Activated CD8-positive, alpha-beta memory T cell treated with anti-CD3 and anti-CD28 coated beads, Interleukin-2, amount 50 U/mL, for 1 hour (primary cell): ENCODE measurements at regions not wholly inside any gene's neighbourhood (a gene's known extent, or its start where the extent isn't known, plus 50 kb on each side); places are given as distances from the start of the nearest gene placed in this dataset.

Source experiments
- DNase-seq: peaks from one replicate; pipeline ENCODE4 v3.0.0-alpha.2; 2020; ENCODE audit errors: extremely low read depth

DNA sequence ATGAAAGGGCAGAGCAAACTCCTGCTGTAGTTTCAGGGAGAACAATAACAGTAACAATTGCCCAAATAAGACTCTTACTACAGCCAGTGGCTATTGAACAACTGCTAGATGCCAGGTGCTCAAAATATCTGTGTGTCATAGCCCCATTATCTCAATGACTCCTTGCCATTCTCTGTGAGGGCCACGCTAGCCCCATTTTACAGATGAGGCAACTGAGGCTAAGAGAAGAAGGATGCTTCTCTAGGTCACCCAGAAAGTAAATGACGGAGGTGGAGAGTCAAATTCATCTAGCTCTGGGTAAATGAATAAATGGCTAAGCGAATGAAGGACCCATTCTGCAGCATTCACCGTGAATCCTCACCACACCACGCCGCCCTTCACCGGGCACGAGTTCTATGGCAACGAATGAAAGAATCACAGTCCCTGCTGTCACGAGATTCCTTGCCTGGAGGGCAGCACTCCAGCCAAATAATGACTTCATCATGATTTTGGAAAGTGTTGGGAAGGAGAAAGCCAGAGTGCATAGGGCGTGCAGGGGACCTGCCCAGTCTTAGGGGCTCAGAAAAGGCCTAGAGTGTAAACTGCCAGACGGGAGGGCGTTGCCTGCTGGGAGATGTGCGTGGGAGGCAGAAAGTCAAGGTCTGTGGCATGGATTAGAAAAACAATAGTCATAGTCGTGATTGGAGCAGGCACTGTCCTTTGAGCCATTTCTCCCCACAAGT, 147.2 kb downstream of the C9orf50 start:
- DNase-seq = no peak

DNA sequence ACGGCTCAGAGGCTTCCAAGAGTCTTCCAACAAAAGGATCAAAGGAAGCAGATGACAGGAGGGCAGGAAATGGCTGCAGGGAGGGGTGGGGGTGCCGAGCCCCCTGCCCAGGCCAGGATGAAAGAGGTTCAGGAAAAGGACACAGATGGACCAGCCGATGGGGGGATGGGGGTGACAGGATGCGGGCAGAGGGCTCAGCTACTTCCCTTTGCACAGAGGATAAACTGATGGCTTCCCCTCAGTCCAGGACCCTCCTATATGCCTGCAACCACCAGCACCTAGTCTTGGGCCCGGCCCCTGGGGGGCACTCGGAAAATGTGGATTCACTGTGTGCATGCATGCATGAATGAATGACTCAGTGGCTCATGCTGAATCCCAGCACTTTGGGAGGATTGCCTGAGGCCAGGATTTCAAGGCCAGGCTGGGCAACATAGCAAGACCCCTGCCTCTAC, 148.2 kb downstream of the C9orf50 start:
- DNase-seq = no peak

DNA sequence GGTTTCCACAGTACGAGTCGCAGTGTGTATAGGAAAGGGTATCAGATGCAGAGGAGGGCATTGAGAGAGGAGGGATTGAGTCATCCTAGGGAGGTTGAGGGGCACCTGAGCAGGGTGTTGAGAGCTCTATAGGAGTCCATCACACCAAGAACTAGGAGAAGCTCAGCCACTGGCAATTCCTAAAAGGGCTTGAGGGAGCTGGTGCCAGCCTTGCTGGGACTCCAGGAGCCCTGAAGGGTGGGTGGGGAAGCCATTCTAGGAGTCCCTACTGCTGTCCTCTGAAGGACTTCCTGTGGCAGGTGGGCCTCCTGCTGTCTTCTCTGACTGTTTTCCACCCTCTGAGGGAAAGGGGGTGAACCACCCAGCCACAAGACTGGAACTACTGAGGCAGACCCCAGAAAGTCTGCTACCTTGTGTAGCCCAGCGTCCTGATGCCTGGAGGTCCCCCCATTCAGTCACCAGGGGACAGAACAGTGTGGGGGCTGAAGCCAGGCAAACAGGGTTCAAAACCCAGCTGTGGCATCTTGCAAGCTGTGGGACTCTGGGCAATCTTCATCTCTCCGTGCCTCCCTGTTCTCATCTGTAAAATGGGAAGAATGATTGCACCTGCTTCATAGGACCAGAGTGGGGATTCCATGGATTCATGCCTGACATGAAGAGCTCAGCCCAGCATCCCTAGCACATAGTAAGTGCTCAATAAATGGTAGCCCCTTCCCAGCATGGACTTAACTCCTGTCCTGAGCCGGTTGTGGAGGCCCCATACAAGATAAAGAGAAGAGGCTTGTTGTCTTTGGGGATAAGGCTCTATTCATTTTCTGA, 149.5 kb downstream of the C9orf50 start:
- no peak for DNase-seq

DNA sequence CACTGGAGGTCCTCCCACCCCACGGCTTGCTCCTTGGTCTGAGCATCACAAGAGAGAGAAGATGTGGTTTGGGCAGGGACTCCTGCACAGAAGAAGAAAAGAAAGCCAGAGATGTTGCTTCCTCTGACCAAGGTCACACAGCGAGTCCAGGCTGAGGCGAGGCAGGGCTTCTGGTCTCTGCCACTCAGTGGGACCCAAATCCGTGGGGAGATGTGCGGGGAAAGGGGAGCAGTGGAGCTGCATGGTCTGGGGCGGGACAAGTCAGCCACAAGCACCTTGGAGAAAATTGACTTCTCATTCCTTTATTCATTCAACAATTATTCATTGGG, 150.9 kb downstream of the C9orf50 start:
- no peak for DNase-seq

DNA sequence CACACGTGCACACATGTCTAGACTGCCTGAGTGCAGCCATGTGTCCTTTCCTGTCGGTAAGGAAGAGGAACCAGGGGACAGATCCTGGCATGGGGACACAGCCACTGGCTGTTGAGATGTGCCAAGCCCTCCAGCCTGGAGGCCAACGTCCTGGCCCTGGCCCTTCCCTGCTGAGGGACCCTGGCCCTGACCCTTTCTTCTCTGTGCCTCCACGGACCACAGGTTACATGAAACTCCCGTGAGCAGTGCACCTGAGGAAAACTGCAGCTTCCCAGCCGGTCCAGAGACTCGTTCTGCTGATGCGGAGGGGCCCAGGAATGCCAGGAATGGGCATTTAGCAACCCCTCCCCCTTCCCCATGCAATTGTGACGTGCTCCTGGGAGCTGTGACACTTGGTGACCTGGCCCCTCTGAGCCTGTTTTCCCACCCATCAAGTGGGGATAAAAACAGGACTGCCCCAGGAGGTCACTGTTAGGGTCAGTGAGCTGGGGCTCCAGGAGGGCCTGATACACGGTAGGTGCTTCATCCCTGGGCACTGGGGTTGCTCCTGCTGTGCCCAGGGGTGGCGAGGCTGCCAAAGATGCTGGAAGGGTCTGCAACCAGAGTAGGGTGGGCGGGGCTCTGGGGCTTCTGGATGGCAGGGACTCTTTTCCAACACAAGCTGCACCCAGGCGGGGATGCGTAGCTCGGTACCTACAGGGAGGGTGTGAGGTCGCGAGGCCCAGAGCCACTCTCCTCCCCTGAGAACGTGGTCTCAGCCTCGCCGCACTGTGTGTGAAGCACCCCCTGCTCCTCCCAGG, 151.5 kb downstream of the C9orf50 start:
- DNase-seq = no peak

DNA sequence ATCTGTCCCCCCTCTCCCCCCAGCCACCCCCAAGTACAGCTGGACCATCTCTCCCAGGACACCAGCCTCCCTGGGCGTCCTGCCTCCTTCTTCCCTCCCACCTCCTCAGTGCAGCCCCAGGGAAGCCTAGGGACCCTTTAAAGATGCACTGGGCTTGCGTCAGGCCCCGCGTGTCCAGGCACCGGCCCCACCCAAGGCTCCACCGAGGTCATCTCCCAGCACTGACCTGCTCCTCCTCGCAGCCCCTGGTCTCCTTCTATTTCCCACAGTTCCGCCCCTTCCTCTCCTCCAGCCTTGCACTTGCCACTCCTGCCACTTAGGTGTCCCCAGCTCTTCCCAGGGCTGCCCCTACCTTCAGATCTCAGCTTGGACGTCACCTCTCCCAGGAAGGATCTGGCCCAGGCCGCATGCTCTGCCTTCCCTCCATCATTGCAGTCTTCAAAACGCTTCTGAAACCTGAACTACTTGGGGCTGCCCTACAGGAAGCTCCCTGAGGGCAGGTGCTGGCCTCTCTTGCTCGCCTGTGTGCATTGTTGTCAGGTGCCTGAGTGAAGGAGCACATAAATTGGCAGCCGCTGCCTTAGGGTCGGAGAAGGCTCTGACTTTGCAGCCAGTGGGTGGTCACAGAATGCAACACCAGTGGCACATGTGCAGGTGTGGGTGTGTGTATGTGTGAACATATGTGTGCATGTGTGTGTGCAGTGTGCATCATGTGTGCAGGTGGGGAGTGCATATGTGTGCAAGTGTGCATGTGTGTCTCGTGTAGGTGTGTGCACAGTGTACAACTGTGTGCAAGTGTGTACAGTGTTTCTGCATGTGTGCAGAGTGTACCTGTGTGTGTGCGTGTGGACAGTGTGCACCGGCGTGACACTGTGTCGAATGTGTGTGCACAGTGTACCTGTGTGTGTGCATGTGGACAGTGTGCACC, 152.9 kb downstream of the C9orf50 start:
- no peak for DNase-seq

DNA sequence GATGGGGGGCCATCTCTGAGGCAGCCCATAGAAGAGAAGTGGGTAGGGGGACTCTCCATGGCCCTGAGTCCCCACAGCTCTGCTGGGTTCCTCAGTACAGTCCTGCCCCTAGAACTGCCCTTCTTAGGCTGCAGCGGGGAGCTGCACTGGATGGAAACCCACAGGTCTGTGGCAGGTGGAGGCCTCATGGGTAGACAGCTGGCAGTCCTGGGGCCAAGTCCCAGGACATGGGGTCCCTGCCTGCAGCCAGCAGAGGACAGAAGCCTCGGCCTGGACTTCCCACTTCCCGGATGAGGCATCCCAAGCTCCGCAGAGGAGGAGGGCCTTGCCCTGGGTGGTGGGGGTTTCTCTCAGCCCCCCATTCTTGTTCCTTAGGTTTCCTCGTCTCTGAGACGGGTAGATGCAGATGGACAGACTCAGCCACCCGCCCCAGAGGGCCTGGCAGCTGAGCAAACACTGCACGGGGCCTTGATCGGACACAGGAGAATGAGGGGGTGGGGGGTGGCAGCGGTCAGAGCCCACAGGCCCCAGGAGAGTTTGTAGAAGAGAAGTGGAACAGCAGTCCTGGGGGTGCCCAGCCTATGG, 153.8 kb downstream of the C9orf50 start:
- no peak for DNase-seq

DNA sequence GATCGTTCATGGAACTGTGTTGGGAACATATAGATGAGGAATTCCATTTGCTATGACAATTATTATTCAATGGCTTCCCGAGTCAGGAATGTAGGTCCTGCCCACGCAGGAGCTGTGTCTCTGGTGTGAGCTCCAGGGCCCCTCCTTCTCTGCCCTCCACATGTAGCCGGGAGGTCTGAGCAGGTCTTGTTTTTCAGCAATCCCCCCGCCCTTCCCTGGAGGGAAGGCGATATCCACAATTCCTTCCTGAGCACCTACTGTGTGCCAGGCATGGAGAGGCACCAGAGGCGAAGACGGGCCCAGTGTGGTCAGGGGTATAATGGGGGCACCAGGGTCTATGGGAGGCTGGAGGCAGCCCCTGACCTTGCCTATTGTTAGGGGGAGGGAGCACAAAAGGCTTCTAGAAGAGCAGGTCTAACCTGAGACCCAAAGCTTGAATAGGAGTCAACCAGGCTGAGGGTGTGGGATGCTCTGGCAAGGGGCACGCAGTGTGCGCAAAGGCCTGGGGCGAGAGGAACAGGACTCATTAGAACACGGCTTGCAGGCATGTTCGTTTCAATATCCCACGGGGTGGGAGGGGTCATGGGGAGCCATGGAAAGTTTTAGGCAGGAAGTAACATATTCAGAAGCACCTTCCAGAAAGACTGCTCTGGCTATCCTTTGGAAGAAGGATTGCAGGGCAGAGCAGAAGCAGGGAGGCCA, 154.9 kb downstream of the C9orf50 start:
- no peak for DNase-seq

DNA sequence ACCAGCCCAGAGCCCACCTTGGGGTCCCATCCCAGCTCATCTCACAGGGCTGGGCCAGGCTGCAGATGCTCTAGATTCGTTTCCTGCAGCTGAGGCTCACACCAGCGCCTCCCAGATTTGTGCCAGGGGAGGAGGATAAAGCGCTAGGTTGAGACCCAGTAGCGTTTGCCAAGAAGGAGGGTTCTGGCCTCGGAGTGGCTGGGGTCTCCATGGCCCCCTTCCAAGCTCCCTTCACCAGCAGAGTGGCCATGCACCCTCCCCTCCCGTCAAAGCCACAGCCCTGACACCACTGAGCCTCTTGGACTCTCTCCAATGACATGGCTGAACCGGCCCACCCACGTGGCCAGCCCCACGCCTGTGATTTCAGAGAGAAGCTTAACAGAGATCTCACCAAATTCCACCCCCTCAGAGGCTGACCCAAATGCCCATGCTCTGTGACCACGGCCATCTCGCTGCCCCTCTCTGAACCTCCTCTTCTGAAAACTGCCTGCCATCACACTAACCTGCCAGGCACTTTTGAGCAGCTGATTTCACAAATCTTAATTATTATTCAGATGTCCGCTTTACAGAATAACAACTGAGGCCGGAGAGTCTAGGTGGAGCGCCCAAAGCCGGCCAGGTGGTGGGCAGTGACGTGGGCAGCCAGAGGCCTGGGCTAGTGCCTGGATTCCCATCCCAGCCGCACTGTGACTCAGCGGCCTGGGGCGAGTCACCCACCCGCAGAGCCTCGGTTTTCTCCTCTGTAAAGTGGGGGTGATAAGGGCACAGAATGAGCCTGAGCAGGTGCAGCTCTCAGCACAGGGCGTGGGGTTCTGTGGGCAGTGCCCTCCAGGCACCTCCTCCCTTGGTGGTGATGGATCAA, 155.7 kb downstream of the C9orf50 start:
- DNase-seq = no peak

DNA sequence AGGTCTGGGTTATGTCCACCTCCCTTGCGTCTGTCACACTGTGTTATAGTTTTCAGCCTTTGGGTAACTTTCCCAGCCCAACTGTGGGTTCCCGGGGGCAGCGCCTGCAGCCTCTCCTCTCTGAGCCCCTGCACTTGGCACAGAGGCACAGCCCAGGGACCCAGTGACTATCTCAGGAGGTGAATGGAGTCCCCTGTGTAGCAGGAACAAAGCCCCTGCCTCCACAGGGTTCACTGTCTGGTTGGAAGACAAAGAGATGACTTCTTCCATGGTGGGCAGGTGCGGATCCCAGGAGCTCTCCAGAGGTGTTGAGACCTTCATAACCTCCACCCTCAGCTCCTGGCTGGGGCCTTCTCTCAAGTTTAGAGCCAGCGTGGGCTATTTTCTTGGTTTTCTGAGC, 156.9 kb downstream of the C9orf50 start:
- DNase-seq = no peak

DNA sequence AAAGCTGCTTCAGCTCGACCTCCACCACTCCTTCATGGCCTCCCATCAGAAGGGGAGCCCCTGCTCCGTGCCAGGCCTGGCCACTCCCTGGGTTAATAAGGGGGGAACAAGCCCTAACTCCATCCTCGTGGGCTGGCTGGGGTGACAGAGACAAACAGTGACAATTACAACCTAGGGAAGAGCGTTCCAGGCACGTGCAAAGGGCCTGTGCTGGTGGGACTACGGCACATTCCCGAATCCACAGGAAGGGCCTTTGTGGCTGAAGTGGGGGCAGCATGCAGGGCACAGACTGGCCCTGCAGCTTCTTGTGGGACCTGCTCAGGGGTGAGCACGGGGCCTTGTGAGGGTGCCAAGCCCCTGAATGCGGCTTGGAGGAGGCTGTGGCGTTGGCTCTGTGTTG, 157.4 kb downstream of the C9orf50 start:
- DNase-seq = no peak

DNA sequence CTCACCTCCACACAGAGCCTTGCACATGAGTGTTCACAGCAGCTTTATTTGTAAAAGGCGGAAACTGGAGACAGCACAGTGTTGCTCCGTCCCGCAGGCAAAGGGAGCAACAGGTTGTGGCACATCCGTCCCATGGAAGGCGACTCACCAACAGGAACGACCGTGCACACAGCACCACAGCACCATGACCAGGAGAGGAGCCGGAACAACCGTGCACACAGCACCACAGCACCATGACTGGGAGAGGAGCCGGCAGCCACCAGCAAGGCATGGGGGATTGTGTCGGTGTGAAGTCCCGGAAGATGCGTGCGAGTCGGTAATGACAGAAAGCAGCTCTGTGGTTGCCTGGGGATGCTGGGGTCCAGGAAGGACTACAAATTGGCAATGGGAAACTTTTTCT, 158.5 kb downstream of the C9orf50 start:
- no peak for DNase-seq

DNA sequence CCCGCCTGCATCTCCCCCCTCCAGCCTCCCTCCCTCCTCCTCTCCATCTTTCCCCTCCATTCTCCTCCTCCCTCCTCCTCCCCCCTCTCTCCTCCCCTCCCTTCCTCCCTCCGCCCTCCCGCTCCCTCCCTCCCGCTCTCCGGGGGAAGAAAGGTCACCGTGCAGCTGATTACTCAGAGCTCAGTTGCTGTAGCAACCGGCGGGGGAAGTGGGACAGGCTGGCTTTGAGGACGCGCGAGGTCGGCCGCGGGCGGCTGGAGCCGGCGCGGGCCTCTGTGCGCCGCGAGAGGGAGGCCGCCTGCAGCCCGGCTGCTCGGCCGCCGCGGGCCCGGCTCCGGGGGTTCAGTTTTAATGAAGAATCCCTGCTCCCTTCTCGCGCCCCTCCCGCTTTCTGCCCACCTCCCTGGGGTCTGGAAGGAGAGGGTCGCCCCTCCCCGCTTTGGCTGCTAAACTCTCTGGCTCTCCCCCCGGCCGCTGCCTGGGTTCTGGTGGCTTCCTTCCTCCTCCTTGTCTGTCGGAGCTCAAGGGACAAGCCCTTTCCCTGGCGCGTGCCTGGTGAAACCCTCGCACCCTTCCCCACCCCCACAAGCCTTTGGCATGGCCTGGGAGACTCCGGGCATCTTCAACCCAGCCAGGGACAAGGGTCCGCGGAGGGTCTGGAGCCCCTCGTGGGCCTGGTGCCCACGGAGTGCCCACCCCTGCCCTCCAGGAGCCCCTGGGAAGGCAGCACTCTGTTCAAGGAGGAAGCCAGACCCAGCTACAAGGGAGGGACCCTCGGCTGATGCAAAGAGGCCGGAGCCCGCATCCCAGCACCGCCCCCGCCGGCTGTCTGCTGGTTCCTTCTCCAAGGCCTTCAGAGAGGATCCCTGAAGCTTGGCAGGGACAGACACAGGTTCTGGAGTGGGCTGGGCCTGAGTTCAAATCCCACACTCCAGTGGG, 160.3 kb downstream of the C9orf50 start:
- peak; percentile 82 for DNase-seq

DNA sequence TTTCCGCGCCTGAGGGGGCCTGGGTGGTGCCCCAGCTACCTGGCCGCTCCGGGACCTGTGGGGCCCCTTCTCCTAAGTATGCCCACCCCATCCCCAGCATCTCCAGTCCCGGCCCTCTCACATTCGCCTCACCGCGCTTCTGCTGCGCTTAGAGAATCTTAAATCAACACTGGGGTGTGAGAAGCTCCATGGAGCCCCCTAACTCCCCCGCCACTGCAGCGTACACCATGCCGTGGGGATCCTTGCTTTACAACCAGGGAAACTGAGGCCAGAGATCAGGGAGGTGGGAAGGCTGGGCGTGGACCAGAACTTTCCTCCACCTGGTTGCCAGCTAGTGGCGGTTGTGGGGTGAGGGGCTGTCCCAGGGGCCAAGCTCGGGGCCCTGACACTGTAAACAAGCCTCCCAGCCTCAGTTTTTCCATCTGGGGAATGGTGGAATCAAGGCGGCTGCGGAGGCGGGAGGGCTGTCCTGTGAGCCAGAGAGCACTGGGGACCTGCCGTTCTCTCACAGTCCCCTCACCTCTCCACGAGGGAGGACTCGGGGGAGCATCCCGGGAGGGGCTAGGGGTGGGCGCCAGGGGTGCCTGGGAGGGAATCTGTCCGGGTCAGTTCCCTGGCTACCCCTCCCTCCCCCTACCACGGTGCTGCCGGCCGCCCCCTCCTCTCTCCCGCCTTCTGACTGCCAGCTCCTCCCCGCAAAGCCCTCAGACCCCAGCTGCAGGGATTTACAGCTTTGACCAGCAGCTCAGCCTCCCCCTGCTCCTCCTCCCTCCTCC, 161.2 kb downstream of the C9orf50 start:
- no peak for DNase-seq

DNA sequence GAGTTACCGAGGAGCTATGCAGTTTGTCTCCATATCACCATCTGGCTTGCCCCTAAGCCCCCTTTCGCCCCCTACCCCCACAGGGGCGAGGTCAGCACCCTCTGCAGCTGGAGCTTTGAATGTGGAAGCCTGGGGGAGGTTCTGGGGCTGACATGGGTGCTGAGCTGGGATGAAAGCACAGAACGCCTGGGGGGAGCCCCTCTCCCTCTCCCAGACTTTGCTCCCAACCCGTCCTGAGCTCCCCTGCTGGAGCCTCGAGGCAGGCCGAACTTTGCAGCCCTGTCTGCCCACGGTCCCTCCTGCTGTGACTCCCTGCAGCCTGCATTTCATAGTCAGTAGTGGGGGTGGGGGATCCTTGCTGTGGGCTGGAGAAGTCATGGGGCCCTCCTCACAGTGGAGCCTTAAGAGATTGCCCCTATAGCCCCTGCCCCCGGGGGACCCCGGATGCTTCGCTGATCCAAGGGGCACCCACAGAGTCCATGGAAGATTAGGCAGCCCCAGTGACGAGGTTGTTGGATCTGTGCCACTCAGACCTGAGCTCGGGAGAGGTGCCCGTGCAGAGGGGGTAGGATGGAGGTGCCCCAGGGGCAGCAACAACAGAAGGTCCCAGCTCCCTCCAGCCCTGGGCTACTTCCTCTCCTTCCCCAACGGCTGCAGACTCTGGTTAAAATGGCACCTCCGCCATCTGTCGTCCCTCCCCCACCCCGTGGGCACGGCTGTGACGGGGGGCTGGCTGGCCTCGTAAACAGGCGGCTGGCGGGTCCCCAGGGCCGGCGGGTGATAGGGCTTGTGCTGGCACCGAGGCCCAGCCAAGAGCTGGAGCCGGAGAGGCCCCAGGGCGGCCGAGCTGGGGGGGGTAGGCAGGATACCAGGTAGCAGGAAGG, 162.0 kb downstream of the C9orf50 start:
- no peak for DNase-seq

DNA sequence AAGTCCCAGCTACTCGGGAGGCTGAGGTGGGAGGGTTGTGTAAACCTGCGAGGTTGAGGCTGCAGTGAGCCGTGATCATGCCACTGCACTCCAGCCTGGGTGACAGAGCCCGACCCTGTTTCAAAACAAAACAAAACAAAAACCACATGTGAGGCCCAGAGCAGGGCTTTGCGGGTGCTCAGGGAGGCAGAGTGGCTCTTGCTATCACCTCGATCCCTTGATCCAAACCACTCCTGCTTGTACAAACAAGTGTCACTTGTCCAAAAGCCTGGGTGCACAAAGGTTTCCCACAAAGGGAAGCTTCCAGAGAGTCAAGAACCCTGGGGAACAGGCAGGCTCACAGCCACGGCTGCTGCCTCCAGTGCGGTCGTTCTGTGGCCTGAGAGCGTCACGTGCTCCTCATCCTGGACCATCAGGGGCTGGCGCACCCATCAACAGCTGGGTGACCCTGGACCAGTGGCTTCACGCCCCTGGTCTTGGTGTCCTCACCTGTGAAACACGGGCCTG, 162.7 kb downstream of the C9orf50 start:
- DNase-seq = peak; percentile 36
